Mesenchymal stem cell (in vitro differentiated cells and primary cell): ENCODE measurements at regions not wholly inside any gene's neighbourhood (a gene's known extent, or its start where the extent isn't known, plus 50 kb on each side); places are given as distances from the start of the nearest gene placed in this dataset.

ENCODE experiments used
- DNase-seq: peaks from one replicate; pipeline ENCODE4 v3.0.0-alpha.2; 2013
- H2AFZ ChIP-seq: one replicate; pipeline ENCODE4 v1.6.1; 2013; ENCODE audit warnings: low read depth, mild to moderate bottlenecking, control low read depth, inconsistent platforms, low read length, moderate library complexity
- H2AK5ac ChIP-seq: 2 replicates; pipeline ENCODE4 v1.6.1; 2013; ENCODE audit warnings: low read length, moderate library complexity, mild to moderate bottlenecking, inconsistent platforms; ENCODE audit not compliant: severe bottlenecking
- H2BK120ac ChIP-seq: one replicate; pipeline ENCODE4 v1.6.1; 2013; ENCODE audit warnings: low read depth, mild to moderate bottlenecking, inconsistent platforms, low read length, moderate library complexity
- H2BK12ac ChIP-seq, 2 experiments: one replicate each; pipeline ENCODE4 v1.6.1; 2013; ENCODE audit warnings: inconsistent platforms in 2 of 2, low read length in 2 of 2, mild to moderate bottlenecking in 2 of 2, moderate library complexity in 2 of 2, control low read depth in 1 of 2
- H2BK15ac ChIP-seq: one replicate; pipeline ENCODE4 v1.6.1; 2013; ENCODE audit warnings: mild to moderate bottlenecking, low read depth, inconsistent platforms; ENCODE audit not compliant: poor library complexity, severe bottlenecking
- H2BK5ac ChIP-seq: 2 replicates; pipeline ENCODE4 v1.6.1; 2013; ENCODE audit warnings: low read depth, mild to moderate bottlenecking, low read length, control low read depth, inconsistent platforms; ENCODE audit not compliant: poor library complexity, severe bottlenecking
- H3K14ac ChIP-seq, 2 experiments: one replicate each; pipeline ENCODE4 v1.6.1; 2013; ENCODE audit warnings: inconsistent platforms in 2 of 2, low read length in 2 of 2, control low read depth in 1 of 2, mild to moderate bottlenecking in 1 of 2, moderate library complexity in 1 of 2
- H3K18ac ChIP-seq, 2 experiments: one replicate each; pipeline ENCODE4 v1.6.1; 2013; ENCODE audit warnings: inconsistent platforms in 2 of 2, low read length in 2 of 2, control low read depth in 1 of 2, low read depth in 1 of 2, mild to moderate bottlenecking in 1 of 2
- H3K23ac ChIP-seq, 2 experiments: one replicate each; pipeline ENCODE4 v1.6.1; 2013; ENCODE audit warnings: inconsistent platforms in 2 of 2, low read length in 2 of 2, mild to moderate bottlenecking in 2 of 2, moderate library complexity in 2 of 2, control low read depth in 1 of 2
- H3K27ac ChIP-seq: 2 replicates; pipeline ENCODE4 v1.5.1; 2013; ENCODE audit warnings: mild to moderate bottlenecking, moderate library complexity, low read length, control low read depth, inconsistent platforms; ENCODE audit not compliant: poor library complexity, severe bottlenecking
- H3K27me3 ChIP-seq, 2 experiments: 2 replicates each; pipeline versions ENCODE4 v1.6.1 to v1.7.0; 2013; ENCODE audit warnings: low read length in 2 of 2, mild to moderate bottlenecking in 2 of 2, moderate library complexity in 2 of 2, control low read depth in 1 of 2, inconsistent platforms in 1 of 2; ENCODE audit not compliant: control insufficient read depth in 1 of 2, insufficient read depth in 1 of 2
- H3K36me3 ChIP-seq, 2 experiments: 2 replicates each; pipeline versions ENCODE4 v1.6.1 to v1.7.0; 2013; ENCODE audit warnings: low read length in 2 of 2, control low read depth in 1 of 2, inconsistent platforms in 1 of 2, low read depth in 1 of 2, mild to moderate bottlenecking in 1 of 2; ENCODE audit not compliant: insufficient read depth in 2 of 2, control insufficient read depth in 1 of 2
- H3K4ac ChIP-seq, 2 experiments: one replicate each; pipeline ENCODE4 v1.6.1; 2013; ENCODE audit warnings: inconsistent platforms in 2 of 2, low read length in 2 of 2, mild to moderate bottlenecking in 2 of 2, moderate library complexity in 2 of 2, control low read depth in 1 of 2, low read depth in 1 of 2
- H3K4me1 ChIP-seq: 2 replicates; pipeline ENCODE4 v1.6.1; 2013; ENCODE audit warnings: low read depth, low read length, control low read depth; ENCODE audit not compliant: control insufficient read depth, insufficient read depth
- H3K4me2 ChIP-seq: 2 replicates; pipeline ENCODE4 v1.6.1; 2013; ENCODE audit warnings: low read length, mild to moderate bottlenecking, inconsistent platforms; ENCODE audit not compliant: poor library complexity, severe bottlenecking
- H3K4me3 ChIP-seq, 2 experiments: 2 replicates each; pipeline versions ENCODE4 v1.5.1 to v1.7.0; 2013; ENCODE audit warnings: low read length in 2 of 2, mild to moderate bottlenecking in 2 of 2, control low read depth in 1 of 2, low read depth in 1 of 2; ENCODE audit not compliant: insufficient read depth in 1 of 2
- H3K79me1 ChIP-seq: replicated peaks from 2 replicates; pipeline ENCODE4 v1.6.1; 2013; ENCODE audit warnings: mild to moderate bottlenecking, control low read depth, low read length, inconsistent platforms; ENCODE audit not compliant: poor library complexity, severe bottlenecking
- H3K9ac ChIP-seq: 2 replicates; pipeline ENCODE4 v1.7.0; 2013; ENCODE audit warnings: mild to moderate bottlenecking, low read length, moderate library complexity
- H3K9me3 ChIP-seq: 2 replicates; pipeline ENCODE4 v1.7.0; 2013; ENCODE audit warnings: mild to moderate bottlenecking, low read length; ENCODE audit not compliant: control insufficient read depth
- H4K8ac ChIP-seq: one replicate; pipeline ENCODE4 v1.6.1; 2013; ENCODE audit warnings: inconsistent platforms, mild to moderate bottlenecking, low read length, moderate library complexity
- H4K91ac ChIP-seq: one replicate; pipeline ENCODE4 v1.6.1; 2013; ENCODE audit warnings: mild to moderate bottlenecking, low read length, inconsistent platforms
- WGBS: methylation state at CpG from one replicate; pipeline ENCODE4 v1.1.7; 2013; ENCODE audit warnings: mixed read lengths; 5-methylcytosine and 5-hydroxymethylcytosine counted together

DNA sequence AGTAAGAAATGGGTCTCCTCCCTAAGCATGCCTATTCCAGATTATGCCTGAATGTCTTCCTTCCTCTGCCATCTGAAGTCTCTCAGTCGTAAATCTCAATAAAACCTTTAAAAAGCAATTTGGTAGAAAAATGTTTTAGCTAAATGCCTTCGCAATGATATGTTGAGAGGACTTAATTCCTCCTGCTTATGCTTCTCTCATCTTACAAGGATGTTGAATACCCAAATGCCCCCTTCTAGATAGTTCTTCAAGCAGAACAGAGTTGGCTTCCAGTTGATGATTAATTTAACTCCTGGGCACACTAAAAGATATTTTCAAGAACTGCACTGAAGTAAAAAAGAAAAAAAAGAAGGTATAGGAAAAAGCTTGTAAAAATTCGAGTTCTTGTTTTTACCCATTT, 275.0 kb upstream of the SPTLC3 start:
- H3K18ac ChIP-seq: no peak overlapping the region
- H3K4ac ChIP-seq: no peak overlapping the region
- H3K23ac ChIP-seq: no peak overlapping the region
- H3K4me2 ChIP-seq: no peak overlapping the region
- H3K36me3 ChIP-seq: no peaks in the 10 kb centered on the region
- H3K9ac ChIP-seq: no peak overlapping the region
- H2BK12ac ChIP-seq: no peak overlapping the region
- H4K8ac ChIP-seq: no peak overlapping the region
- no peak for DNase-seq
- no peaks in the 10 kb centered on the region for H3K9me3 ChIP-seq
- H2BK120ac ChIP-seq: no peak overlapping the region
- no peak overlapping the region for H2BK5ac ChIP-seq
- H2AK5ac ChIP-seq: no peak overlapping the region
- H3K79me1 ChIP-seq: no peaks in the 10 kb centered on the region
- no peak overlapping the region for H3K14ac ChIP-seq
- H3K4me1 ChIP-seq: no peaks in the 10 kb centered on the region
- no peak overlapping the region for H2BK15ac ChIP-seq
- H2AFZ ChIP-seq: no peak overlapping the region
- no peak overlapping the region for H3K4me3 ChIP-seq
- no peaks in the 10 kb centered on the region for H3K27me3 ChIP-seq
- WGBS: 50% methylated on average over 1 of the region's 3 CpGs
- H3K27ac ChIP-seq: no peak overlapping the region
- H4K91ac ChIP-seq: no peak overlapping the region

DNA sequence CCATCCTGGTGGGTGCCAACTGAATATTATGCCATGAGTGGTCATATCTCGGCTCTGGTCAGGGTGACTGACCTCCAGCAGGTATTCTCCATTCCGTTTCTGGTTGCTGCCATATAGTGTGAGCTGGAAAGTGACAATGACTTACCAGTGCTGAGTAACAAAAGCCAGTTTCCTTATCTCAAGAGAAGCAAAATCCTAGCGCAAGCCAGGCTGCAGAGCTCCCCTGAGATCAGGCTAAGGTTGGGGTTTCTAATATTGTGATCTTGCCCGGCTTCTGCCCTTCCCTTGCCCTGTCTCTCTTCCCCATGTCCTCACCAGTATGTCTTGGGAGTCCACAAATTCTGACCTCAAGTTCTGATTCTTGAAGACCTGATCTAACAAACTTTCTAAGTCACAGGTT, 271.3 kb upstream of the SPTLC3 start:
- H3K4ac ChIP-seq: no peak overlapping the region
- H3K79me1 ChIP-seq: no peaks in the 10 kb centered on the region
- H4K91ac ChIP-seq: no peak overlapping the region
- H3K27me3 ChIP-seq: no peaks in the 10 kb centered on the region
- H4K8ac ChIP-seq: no peak overlapping the region
- no peaks in the 10 kb centered on the region for H3K9me3 ChIP-seq
- no peak overlapping the region for H3K23ac ChIP-seq
- no peak overlapping the region for H2BK5ac ChIP-seq
- H2AK5ac ChIP-seq: no peak overlapping the region
- no peak overlapping the region for H3K4me2 ChIP-seq
- no peak overlapping the region for H2BK15ac ChIP-seq
- no peaks in the 10 kb centered on the region for H3K36me3 ChIP-seq
- H2AFZ ChIP-seq: no peak overlapping the region
- H2BK12ac ChIP-seq: no peak overlapping the region
- H3K9ac ChIP-seq: no peak overlapping the region
- no peak for DNase-seq
- no peak overlapping the region for H2BK120ac ChIP-seq
- WGBS: 76% methylated on average over 4 of the region's 4 CpGs
- H3K4me3 ChIP-seq: no peak overlapping the region
- no peak overlapping the region for H3K27ac ChIP-seq
- H3K14ac ChIP-seq: no peak overlapping the region
- H3K4me1 ChIP-seq: no peaks in the 10 kb centered on the region
- H3K18ac ChIP-seq: no peak overlapping the region

DNA sequence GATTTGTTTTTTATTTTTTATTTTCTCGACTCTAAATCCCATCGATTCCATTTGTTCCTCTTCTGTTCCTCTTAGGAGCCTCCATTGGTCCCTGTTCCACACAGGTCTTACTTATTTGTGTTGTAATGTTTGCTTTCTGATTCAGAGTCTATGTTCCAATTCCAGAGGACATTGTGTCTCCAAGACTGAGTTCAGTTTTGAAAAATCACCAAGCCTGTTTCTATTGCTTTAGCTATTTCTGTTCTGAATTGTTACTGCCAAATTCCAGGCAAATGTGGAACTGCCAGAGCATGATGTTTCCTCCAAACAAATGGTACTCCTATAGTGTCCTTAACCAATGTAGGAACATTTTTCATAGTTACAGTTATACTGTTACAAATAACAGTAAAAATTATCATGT, 270.9 kb upstream of the SPTLC3 start:
- H3K27me3 ChIP-seq: no peaks in the 10 kb centered on the region

DNA sequence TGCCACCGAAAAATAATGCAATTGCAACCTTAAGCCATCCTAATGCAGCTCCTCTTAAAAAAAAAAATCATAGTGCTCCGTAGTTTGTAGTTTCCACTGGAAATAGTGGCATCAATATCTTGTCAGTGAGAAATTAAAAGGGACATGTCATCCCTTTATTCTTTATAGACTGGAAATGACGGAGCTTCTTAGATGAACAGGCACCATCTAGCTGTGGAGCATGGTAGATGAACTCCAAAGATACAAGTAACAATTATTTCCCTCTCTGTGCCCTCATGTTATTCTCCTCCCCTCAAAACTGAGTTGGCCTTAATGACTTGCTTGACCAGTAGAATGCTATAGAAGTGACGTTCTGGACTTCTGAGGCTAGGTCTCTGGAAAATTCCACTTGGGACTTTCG, 268.1 kb upstream of the SPTLC3 start:
- H3K36me3 ChIP-seq: no peaks in the 10 kb centered on the region
- H2BK5ac ChIP-seq: no peak overlapping the region
- no peak overlapping the region for H3K14ac ChIP-seq
- no peak overlapping the region for H4K8ac ChIP-seq
- DNase-seq: no peak
- H3K79me1 ChIP-seq: no peaks in the 10 kb centered on the region
- no peaks in the 10 kb centered on the region for H3K4me1 ChIP-seq
- no peak overlapping the region for H3K23ac ChIP-seq
- no peak overlapping the region for H2AFZ ChIP-seq
- no peak overlapping the region for H3K4me2 ChIP-seq
- no peak overlapping the region for H4K91ac ChIP-seq
- H3K4ac ChIP-seq: no peak overlapping the region
- H2BK15ac ChIP-seq: no peak overlapping the region
- no peaks in the 10 kb centered on the region for H3K27me3 ChIP-seq
- no peak overlapping the region for H2AK5ac ChIP-seq
- no peak overlapping the region for H3K27ac ChIP-seq
- H2BK120ac ChIP-seq: no peak overlapping the region
- H2BK12ac ChIP-seq: no peak overlapping the region
- no peak overlapping the region for H3K9ac ChIP-seq
- H3K4me3 ChIP-seq: no peak overlapping the region
- no peak overlapping the region for H3K18ac ChIP-seq
- H3K9me3 ChIP-seq: no peaks in the 10 kb centered on the region
- 92% methylated on average over 3 of the region's 5 CpGs for WGBS

More for the DNA sequence above, 270.9 kb upstream of the SPTLC3 start:
- Histone ChIP-seq H2AFZ (no peak overlapping the region), H2BK12ac (no peak overlapping the region), H3K4ac (no peak overlapping the region), H2BK5ac (no peak overlapping the region), H2BK120ac (no peak overlapping the region), H3K9ac (no peak overlapping the region), H4K8ac (no peak overlapping the region), H3K18ac (no peak overlapping the region), H4K91ac (no peak overlapping the region), H3K79me1 (no peaks in the 10 kb centered on the region), H2BK15ac (no peak overlapping the region), H3K36me3 (no peaks in the 10 kb centered on the region), H2AK5ac (no peak overlapping the region), H3K23ac (no peak overlapping the region), H3K27ac (no peak overlapping the region), H3K4me3 (no peak overlapping the region), H3K9me3 (no peaks in the 10 kb centered on the region), H3K4me2 (no peak overlapping the region), H3K14ac (no peak overlapping the region), H3K4me1 (no peaks in the 10 kb centered on the region)
- WGBS: 100% methylated on average over 1 of the region's 2 CpGs
- no peak for DNase-seq
